ENCODE measurements at regions not wholly inside any gene's neighbourhood (a gene's known extent, or its start where the extent isn't known, plus 50 kb on each side); places are given as distances from the start of the nearest gene placed in this dataset.

- WGBS, 2 donors (ENCODE audit: low coverage in 1 of 2) = 32 to 80% methylated on average over 1 to 2 of the region's 2 CpGs
- Histone ChIP-seq H3K4me3 (no peak overlapping the region), H3K27me3 (no peaks in the 10 kb centered on the region), H3K9me3 (no peaks in the 10 kb centered on the region), H3K27ac (no peak overlapping the region), H3K4me1 (no peaks in the 10 kb centered on the region), H3K36me3 (no peaks in the 10 kb centered on the region)
- DNase-seq = no peak
- TF ChIP-seq POLR2AphosphoS5 (IDR thresholded peaks at IDR 0.05) (no peak), EP300 (IDR thresholded peaks at IDR 0.05; ENCODE audit: low read depth) (no peak), CTCF (IDR thresholded peaks at IDR 0.05) (no peak), POLR2A (IDR thresholded peaks at IDR 0.05) (no peak)
- in situ Hi-C loops (cut with MboI; ENCODE audit: low pct_ligation_motif_present in 1 of 4, low pct_unique_long_range_greater_than_20kb in 1 of 4, low sequenced_read_pairs in 3 of 4) (no loop called here), intact Hi-C loops (cut with DNase I; ENCODE audit: low total_unique reads) (no loop called here)
These were observed 1006.0 kb upstream of the EEF2KMT start for GRCh38 chr16:6103561-6103960.

DNA sequence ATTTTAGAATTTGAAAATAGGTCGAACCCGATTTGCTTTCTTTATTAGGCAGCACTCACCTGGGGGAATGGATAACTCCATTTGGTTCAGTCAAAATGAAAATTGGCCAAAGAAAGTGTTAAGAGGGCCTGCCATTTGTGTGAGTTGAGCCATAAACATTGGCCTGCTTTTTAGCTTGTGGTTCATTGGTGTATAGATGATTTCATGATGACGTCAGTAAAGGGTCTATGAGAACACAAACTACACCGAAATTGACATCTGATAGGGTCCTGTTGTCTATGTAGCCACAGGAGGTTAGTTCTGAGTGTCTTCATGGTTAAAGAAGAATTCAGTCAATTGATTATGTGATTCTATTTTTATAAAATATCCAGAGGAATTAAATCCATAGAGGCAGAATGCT, 1001.5 kb upstream of the EEF2KMT start:
- Histone ChIP-seq H3K27me3 (no peaks in the 10 kb centered on the region), H3K4me3 (no peak overlapping the region), H3K4me1 (no peaks in the 10 kb centered on the region), H3K9me3 (no peaks in the 10 kb centered on the region), H3K27ac (no peak overlapping the region), H3K36me3 (no peaks in the 10 kb centered on the region)
- DNase-seq = no peak
- in situ Hi-C loops (cut with MboI; ENCODE audit: low pct_ligation_motif_present in 1 of 4, low pct_unique_long_range_greater_than_20kb in 1 of 4, low sequenced_read_pairs in 3 of 4) (no loop called here), intact Hi-C loops (cut with DNase I; ENCODE audit: low total_unique reads) (no loop called here)
- TF ChIP-seq EP300 (IDR thresholded peaks at IDR 0.05; ENCODE audit: low read depth) = no peak
- no peak for TF ChIP-seq POLR2A (IDR thresholded peaks at IDR 0.05)
- no peak for TF ChIP-seq CTCF (IDR thresholded peaks at IDR 0.05)
- 85 to 91% methylated on average over 4 of the region's 4 CpGs for WGBS, 2 donors (ENCODE audit: low coverage in 1 of 2)

DNA sequence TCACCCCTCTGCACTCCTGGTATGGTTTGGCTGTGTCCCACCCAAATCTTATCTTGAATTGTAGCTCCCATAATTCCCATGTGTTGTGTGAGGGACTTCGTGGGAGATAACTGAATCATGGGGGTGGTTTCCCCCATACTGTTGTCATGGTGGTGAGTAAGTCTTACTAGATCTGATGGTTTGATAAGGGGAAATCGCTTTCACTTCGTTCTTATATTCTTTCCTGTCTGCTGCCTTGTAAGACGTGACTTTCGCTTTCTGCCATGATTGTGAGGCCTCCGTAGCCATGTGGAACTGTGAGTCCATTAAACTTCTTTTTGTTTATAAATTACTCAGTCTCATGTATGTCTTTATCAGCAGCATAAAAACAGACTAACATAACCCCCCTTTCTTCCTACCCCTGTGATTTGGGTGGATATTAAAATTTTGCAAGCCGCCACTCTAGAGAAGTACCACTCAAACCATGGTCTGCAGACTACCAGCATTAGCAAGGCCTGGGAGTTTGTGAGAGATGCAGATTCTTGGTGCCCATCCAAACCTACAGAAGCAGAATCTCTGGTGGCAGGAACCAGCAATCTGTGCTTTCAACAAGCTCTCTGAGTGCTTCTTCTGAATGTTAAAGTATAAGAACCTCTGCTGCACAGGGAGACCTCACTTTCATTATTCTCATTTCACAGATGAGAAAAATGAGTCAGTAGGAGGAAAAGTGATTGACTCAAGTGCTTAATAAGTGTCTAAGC, 999.5 kb upstream of the EEF2KMT start:
- Histone ChIP-seq H3K4me1 (no peaks in the 10 kb centered on the region), H3K27me3 (no peaks in the 10 kb centered on the region), H3K9me3 (no peaks in the 10 kb centered on the region), H3K27ac (no peak overlapping the region), H3K36me3 (no peaks in the 10 kb centered on the region), H3K4me3 (no peak overlapping the region)
- in situ Hi-C loops (cut with MboI; ENCODE audit: low pct_ligation_motif_present in 1 of 4, low pct_unique_long_range_greater_than_20kb in 1 of 4, low sequenced_read_pairs in 3 of 4) (no loop called here), intact Hi-C loops (cut with DNase I; ENCODE audit: low total_unique reads) (no loop called here)
- WGBS, 2 donors (ENCODE audit: low coverage in 1 of 2) = 84 to 85% methylated on average over 6 to 7 of the region's 7 CpGs
- no peak for DNase-seq
- TF ChIP-seq CTCF (IDR thresholded peaks at IDR 0.05) = no peak
- TF ChIP-seq POLR2A (IDR thresholded peaks at IDR 0.05) = no peak
- TF ChIP-seq POLR2AphosphoS5 (IDR thresholded peaks at IDR 0.05) = no peak
- no peak for TF ChIP-seq EP300 (IDR thresholded peaks at IDR 0.05; ENCODE audit: low read depth)

GRCh38 chr16:6095414-6095813, 997.8 kb upstream of the EEF2KMT start:
- H3K4me1 ChIP-seq = no peaks in the 10 kb centered on the region
- H3K4me3 ChIP-seq = no peak overlapping the region
- no peaks in the 10 kb centered on the region for H3K36me3 ChIP-seq
- intact Hi-C loops (cut with DNase I; ENCODE audit: low total_unique reads) = no loop called here
- whole genome bisulfite sequencing, 2 donors (ENCODE audit: low coverage in 1 of 2) = 75 to 76% methylated on average over 5 of the region's 5 CpGs
- TF ChIP-seq EP300 (IDR thresholded peaks at IDR 0.05; ENCODE audit: low read depth) = no peak
- TF ChIP-seq POLR2AphosphoS5 (IDR thresholded peaks at IDR 0.05) = no peak
- no peak for TF ChIP-seq POLR2A (IDR thresholded peaks at IDR 0.05)
- no peak for TF ChIP-seq CTCF (IDR thresholded peaks at IDR 0.05)
- H3K27me3 ChIP-seq = no peaks in the 10 kb centered on the region
- no peak for DNase-seq
- in situ Hi-C loops (cut with MboI; ENCODE audit: low pct_ligation_motif_present in 1 of 4, low pct_unique_long_range_greater_than_20kb in 1 of 4, low sequenced_read_pairs in 3 of 4) = no loop called here
- no peaks in the 10 kb centered on the region for H3K9me3 ChIP-seq
- no peak overlapping the region for H3K27ac ChIP-seq

All from transverse colon (tissue), 4 donors.